Neural progenitor cell (in vitro differentiated cells): ENCODE measurements at regions not wholly inside any gene's neighbourhood (a gene's known extent, or its start where the extent isn't known, plus 50 kb on each side); places are given as distances from the start of the nearest gene placed in this dataset.

ENCODE experiments used
- DNase-seq: peaks from one replicate; pipeline ENCODE4 v3.0.0-alpha.2; 2016; ENCODE audit warnings: low spot score
- H2AFZ ChIP-seq: fragments of 200-600 bp; sonication (generic); replicated peaks from 2 replicates; pipeline ENCODE4 v1.6.1; 2016; ENCODE audit warnings: antibody characterized with exemption
- H3F3A ChIP-seq: fragments of 200-600 bp; sonication (generic); 2 replicates; pipeline ENCODE4 v1.6.1; 2016; ENCODE audit warnings: antibody characterized with exemption, low read depth
- H3K27ac ChIP-seq: fragments of 200-600 bp; sonication (generic); 2 replicates; pipeline ENCODE4 v1.5.1; 2016; ENCODE audit warnings: mild to moderate bottlenecking
- H3K27me3 ChIP-seq: fragments of 200-600 bp; sonication (generic); 2 replicates; pipeline ENCODE4 v1.6.1; 2016; ENCODE audit warnings: mild to moderate bottlenecking, moderate library complexity
- H3K36me3 ChIP-seq: fragments of 200-600 bp; sonication (generic); 2 replicates; pipeline ENCODE4 v1.5.1; 2016
- H3K4me1 ChIP-seq: fragments of 200-600 bp; sonication (generic); 2 replicates; pipeline ENCODE4 v1.6.1; 2016; ENCODE audit warnings: mixed run types
- H3K4me2 ChIP-seq: fragments of 200-600 bp; sonication (generic); 2 replicates; pipeline ENCODE4 v1.6.1; 2016
- H3K4me3 ChIP-seq: fragments of 200-600 bp; sonication (generic); 2 replicates; pipeline ENCODE4 v1.5.1; 2016
- H3K79me2 ChIP-seq: fragments of 200-600 bp; sonication (generic); 2 replicates; pipeline ENCODE4 v1.6.1; 2016; ENCODE audit warnings: low read depth
- H3K9ac ChIP-seq: fragments of 200-600 bp; sonication (generic); 2 replicates; pipeline ENCODE4 v1.6.1; 2016
- H3K9me3 ChIP-seq: fragments of 200-600 bp; sonication (generic); 2 replicates; pipeline ENCODE4 v1.5.1; 2016; ENCODE audit warnings: low read depth
- H4K20me1 ChIP-seq: fragments of 200-600 bp; sonication (generic); 2 replicates; pipeline ENCODE4 v1.6.1; 2016; ENCODE audit warnings: low read depth
- H3K27ac Mint-ChIP-seq: 3 replicates; pipeline ENCODE4 v1.8.0; 2021; ENCODE audit warnings: mixed read lengths
- H3K27me3 Mint-ChIP-seq: 2 replicates; pipeline ENCODE4 v1.8.0; 2022; ENCODE audit warnings: low read depth, mild to moderate bottlenecking, inconsistent platforms, moderate library complexity, mixed read lengths; ENCODE audit not compliant: insufficient read depth
- H3K36me3 Mint-ChIP-seq: 3 replicates; pipeline ENCODE4 v1.8.0; 2021; ENCODE audit warnings: mixed read lengths
- H3K4me1 Mint-ChIP-seq: 3 replicates; pipeline ENCODE4 v1.8.0; 2021; ENCODE audit warnings: mixed read lengths
- H3K4me3 Mint-ChIP-seq: 3 replicates; pipeline ENCODE4 v1.8.0; 2021; ENCODE audit warnings: mild to moderate bottlenecking, moderate library complexity, mixed read lengths
- H3K9me3 Mint-ChIP-seq: 3 replicates; pipeline ENCODE4 v1.8.0; 2020; ENCODE audit warnings: mixed read lengths
- EZH2 ChIP-seq: fragments of 200-600 bp; sonication (generic); IDR thresholded peaks from 2 replicates; pipeline ENCODE4 v1.6.1; 2017; ENCODE audit warnings: antibody characterized with exemption, mild to moderate bottlenecking, moderate library complexity
- EZH2phosphoT487 ChIP-seq: fragments of 200-600 bp; sonication (generic); IDR thresholded peaks from 2 replicates; pipeline ENCODE4 v1.6.1; 2017; ENCODE audit warnings: antibody characterized with exemption
- TF ChIP-seq, protein P1 (sequence below): fragments of 200-600 bp; sonication (generic); IDR thresholded peaks from 2 replicates; pipeline ENCODE4 v1.5.1; 2017; ENCODE audit warnings: antibody characterized with exemption, mild to moderate bottlenecking

DNA sequence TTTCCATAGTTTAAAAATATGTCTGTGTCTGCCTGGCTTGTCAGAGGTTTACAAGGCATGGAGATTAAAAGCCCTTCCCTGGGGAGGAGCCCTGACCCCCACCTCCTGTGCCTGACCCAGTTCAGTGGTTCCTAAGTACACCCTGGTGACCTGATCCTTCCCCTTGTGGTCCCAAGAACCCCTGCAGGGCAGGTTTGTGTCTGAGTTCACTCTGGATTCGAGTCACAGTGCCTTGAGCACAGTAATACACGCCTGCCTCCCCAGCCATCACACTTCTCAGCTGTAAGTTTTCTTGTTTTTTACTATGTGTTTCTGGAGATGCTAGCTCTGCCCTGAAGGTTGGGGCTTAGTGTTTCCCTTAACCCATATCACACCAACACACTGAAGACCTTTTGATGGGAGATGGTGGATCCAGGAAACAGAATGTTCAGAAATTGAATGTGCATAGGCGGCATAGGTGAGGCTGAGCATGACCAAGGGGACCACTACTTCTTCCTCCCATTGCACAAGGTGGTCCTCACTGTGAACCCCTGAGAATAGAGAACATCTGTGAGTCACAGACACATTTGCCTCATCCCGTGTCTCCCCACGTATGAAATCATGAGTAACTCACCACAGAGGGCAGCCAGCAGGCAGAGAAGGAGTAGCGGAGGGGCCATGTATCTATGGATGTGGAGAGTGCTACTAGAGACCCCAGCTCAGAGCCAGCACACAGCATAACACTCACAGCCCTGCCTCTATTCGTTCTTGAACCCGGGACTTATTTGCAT lies 962.9 kb downstream of the TMEM121 start:
- H3K36me3 Mint-ChIP-seq = no peaks in the 10 kb centered on the region

DNA sequence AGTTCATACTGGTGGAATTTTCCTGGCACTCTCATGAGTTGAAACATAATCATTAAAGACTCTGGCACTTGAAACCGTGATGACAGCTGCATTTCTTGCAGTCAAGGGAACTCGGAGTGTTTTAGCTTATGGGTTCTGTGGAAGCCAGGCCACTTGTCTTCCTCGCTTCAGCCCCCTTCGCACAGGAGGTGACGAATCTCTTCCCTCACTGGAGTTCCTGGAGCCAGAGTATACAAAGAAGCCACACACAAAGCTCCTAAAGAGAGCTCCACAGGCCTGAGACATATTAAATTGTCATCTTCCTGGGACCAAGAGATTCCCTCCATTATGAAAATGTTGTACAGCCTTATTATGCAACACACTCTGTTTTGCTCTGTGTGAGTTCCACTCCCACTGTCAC lies 964.1 kb downstream of the TMEM121 start:
- DNase-seq = no peak
- Histone ChIP-seq H3K79me2 (no peaks in the 10 kb centered on the region), H3K9me3 (peaks cover 9% of the 10 kb centered on the region), H3K4me2 (no peak overlapping the region), H2AFZ (no peak overlapping the region), H4K20me1 (no peaks in the 10 kb centered on the region), H3K27me3 (no peaks in the 10 kb centered on the region), H3K9ac (no peak overlapping the region), H3K4me1 (no peaks in the 10 kb centered on the region), H3K4me3 (no peak overlapping the region), H3K36me3 (no peaks in the 10 kb centered on the region), H3K27ac (no peak overlapping the region), H3F3A (no peaks in the 10 kb centered on the region)
- Mint-ChIP-seq H3K4me1 (no peaks in the 10 kb centered on the region), H3K27me3 (peaks cover 4% of the 10 kb centered on the region), H3K9me3 (peaks cover 44% of the 10 kb centered on the region), H3K27ac (no peak overlapping the region), H3K36me3 (no peaks in the 10 kb centered on the region), H3K4me3 (no peak overlapping the region)
- TF ChIP-seq EZH2 (no peak), EZH2phosphoT487 (no peak)
- TF ChIP-seq, protein P1, sequence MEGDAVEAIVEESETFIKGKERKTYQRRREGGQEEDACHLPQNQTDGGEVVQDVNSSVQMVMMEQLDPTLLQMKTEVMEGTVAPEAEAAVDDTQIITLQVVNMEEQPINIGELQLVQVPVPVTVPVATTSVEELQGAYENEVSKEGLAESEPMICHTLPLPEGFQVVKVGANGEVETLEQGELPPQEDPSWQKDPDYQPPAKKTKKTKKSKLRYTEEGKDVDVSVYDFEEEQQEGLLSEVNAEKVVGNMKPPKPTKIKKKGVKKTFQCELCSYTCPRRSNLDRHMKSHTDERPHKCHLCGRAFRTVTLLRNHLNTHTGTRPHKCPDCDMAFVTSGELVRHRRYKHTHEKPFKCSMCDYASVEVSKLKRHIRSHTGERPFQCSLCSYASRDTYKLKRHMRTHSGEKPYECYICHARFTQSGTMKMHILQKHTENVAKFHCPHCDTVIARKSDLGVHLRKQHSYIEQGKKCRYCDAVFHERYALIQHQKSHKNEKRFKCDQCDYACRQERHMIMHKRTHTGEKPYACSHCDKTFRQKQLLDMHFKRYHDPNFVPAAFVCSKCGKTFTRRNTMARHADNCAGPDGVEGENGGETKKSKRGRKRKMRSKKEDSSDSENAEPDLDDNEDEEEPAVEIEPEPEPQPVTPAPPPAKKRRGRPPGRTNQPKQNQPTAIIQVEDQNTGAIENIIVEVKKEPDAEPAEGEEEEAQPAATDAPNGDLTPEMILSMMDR = no peak

More for the DNA sequence above, 962.9 kb downstream of the TMEM121 start:
- no peak overlapping the region for H3K27ac Mint-ChIP-seq
- H3K4me1 Mint-ChIP-seq = no peaks in the 10 kb centered on the region
- DNase-seq = no peak
- no peaks in the 10 kb centered on the region for H3K79me2 ChIP-seq
- no peaks in the 10 kb centered on the region for H3K27me3 Mint-ChIP-seq
- H3F3A ChIP-seq = no peaks in the 10 kb centered on the region
- H2AFZ ChIP-seq = no peak overlapping the region
- no peak overlapping the region for H3K4me2 ChIP-seq
- H3K4me1 ChIP-seq = no peaks in the 10 kb centered on the region
- H3K36me3 ChIP-seq = no peaks in the 10 kb centered on the region
- TF ChIP-seq, protein P1 = no peak
- TF ChIP-seq EZH2 (no peak), EZH2phosphoT487 (no peak)
- H3K4me3 ChIP-seq = no peak overlapping the region
- H4K20me1 ChIP-seq = no peaks in the 10 kb centered on the region
- H3K4me3 Mint-ChIP-seq = no peak overlapping the region
- H3K9me3 ChIP-seq = peaks cover 9% of the 10 kb centered on the region
- H3K9ac ChIP-seq = no peak overlapping the region
- peaks cover 37% of the 10 kb centered on the region for H3K9me3 Mint-ChIP-seq
- H3K27me3 ChIP-seq = no peaks in the 10 kb centered on the region
- H3K27ac ChIP-seq = no peak overlapping the region

DNA sequence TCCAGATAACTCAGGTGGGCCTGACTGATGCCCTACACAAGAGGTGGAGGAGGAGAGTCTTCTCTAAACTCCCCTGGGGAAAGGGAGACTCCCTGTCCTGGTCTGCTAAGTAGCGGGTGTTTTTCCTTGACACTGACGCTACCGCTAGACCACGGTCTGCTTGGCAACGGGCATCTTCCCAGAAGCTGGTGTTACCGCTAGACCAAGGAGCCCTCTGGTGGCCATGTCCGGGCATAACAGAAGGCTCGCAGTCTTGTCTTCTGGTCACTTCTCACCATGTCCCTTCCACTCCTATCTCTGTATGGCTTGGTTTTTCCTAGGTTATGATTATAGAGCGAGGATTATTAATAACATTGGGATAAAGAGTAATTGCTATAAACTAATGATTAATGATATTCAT lies 965.5 kb downstream of the TMEM121 start:
- Histone ChIP-seq H3K4me3 (no peak overlapping the region), H3K27me3 (no peaks in the 10 kb centered on the region), H3K36me3 (no peaks in the 10 kb centered on the region), H4K20me1 (no peaks in the 10 kb centered on the region), H3F3A (no peaks in the 10 kb centered on the region), H3K4me1 (no peaks in the 10 kb centered on the region), H3K9me3 (peaks cover 10% of the 10 kb centered on the region), H2AFZ (no peak overlapping the region), H3K9ac (no peak overlapping the region), H3K27ac (no peak overlapping the region), H3K79me2 (no peaks in the 10 kb centered on the region), H3K4me2 (no peak overlapping the region)
- Mint-ChIP-seq H3K4me1 (no peaks in the 10 kb centered on the region), H3K9me3 (peaks cover 48% of the 10 kb centered on the region), H3K36me3 (no peaks in the 10 kb centered on the region), H3K27ac (no peak overlapping the region), H3K4me3 (no peak overlapping the region), H3K27me3 (peaks cover 6% of the 10 kb centered on the region)
- TF ChIP-seq EZH2phosphoT487 (no peak), EZH2 (no peak)
- TF ChIP-seq, protein P1 = peak; percentile 31
- DNase-seq = no peak
